Right forelimb (tissue), 1 donor: ENCODE measurements at regions not wholly inside any gene's neighbourhood (a gene's known extent, or its start where the extent isn't known, plus 50 kb on each side); places are given as distances from the start of the nearest gene placed in this dataset.
"Not testable (repeated sequence)": the region's sequence is repeated elsewhere in the genome, so short reads cannot be mapped to it uniquely, and the experiment has no call there.

Source experiments
- DNase-seq: peaks from one replicate; pipeline ENCODE4 v3.0.0-alpha.2; 2018

- no peak for DNase-seq
Measured at GRCh38 chr2:183536714-183537113, 412.5 kb downstream of the NUP35 start.

DNA sequence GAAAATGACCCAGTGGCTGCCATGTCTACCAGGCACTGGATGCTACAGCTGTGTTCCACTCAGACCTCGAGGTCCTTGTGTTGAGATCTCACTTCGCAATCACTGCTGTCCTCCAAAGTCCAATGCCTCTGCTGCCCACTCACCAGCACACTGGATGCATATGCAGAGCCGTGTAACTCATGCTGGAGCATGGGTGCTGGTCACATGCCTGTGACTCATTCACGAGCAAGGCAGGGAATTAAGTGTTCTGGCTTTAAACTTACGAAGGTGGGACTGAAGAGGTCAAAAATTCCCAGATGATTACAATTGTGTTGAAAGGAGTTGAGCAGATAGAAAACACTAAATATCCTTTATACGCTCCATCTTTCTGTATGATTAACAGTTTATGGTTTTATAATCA lies 417.5 kb downstream of the NUP35 start:
- no peak for DNase-seq

- no peak for DNase-seq
Measured at GRCh38 chr2:183542606-183543005, 418.4 kb downstream of the NUP35 start.

GRCh38 chr2:183543222-183543621 lies 419.0 kb downstream of the NUP35 start:
- no peak for DNase-seq

DNA sequence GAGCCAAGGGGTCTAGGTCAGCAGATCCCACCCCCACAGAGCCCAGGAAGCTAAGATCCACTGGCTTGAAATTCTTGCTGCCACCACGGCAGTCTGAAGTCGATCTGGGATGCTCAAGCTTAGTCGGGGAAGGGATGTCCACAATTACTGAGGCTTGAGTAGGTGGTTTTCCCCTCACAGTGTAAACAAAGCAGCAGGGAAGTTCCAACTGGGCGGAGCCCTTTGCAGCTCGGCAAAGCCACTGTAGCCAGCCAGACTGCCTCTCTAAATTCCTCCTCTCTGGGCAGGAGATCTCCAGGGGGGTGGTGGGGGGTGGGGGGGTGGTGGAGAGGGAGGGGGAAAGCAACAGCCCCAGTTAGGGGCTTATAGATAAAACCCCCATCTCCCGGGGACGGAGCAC lies 419.5 kb downstream of the NUP35 start:
- no peak for DNase-seq

DNA sequence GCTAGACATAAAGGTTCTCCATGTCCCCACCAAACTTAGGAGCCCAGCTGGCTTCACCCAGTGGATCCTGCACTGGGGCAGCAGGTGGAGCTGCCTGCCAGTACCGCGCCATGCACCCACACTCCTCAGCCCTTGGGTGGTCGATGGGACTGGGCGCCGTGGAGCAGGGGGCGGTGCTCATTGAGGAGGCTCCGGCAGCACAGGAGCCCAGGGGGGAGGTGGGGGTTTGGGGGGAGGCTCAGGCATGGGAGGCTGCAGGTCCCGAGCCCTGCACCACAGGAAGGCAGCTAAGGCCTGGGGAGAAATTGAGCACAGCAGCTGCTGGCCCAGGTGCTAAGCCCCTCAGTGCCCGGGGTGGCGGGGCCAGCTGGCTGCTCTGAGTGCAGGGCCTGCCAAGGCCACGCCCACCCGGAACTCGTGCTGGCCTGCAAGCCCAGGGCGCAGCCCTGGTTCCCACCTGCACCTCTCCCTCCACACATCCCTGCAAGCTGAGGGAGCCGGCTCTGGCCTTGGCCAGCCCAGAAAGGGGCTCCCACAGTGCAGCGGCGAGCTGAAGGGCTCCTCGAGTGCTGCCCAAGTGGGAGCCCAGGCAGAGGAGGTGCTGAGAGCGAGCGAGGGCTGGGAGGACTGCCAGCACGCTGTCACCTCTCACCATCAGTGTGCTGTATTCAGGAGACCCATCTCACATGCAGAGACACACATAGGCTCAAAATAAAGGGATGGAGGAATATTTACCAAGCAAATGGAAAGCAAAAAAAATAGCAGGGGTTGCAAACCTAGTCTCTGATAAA lies 422.5 kb downstream of the NUP35 start:
- DNase-seq: not testable (repeated sequence)

DNA sequence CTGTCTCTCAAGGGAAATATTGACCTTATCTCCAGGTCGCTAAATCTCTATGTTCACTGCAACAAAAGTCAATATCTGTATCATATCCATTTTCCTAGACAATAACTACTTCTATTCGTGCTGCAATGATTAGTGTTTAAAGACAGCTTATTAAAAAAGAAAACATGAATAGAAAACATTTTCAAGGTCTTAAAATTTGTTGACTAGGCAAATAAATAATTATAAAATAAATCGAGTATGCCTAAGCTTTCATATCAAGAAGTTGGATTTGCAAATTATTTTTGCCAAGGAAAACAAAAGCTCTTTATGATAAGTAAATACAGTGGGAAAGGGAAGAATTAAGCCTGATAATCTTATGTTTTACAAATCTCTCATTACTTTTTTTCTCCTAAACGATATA lies 428.5 kb downstream of the NUP35 start:
- no peak for DNase-seq

GRCh38 chr2:183564726-183565125 lies 440.5 kb downstream of the NUP35 start:
- DNase-seq: no peak

- no peak for DNase-seq
Measured at GRCh38 chr2:183575481-183575880, 451.2 kb downstream of the NUP35 start.

DNA sequence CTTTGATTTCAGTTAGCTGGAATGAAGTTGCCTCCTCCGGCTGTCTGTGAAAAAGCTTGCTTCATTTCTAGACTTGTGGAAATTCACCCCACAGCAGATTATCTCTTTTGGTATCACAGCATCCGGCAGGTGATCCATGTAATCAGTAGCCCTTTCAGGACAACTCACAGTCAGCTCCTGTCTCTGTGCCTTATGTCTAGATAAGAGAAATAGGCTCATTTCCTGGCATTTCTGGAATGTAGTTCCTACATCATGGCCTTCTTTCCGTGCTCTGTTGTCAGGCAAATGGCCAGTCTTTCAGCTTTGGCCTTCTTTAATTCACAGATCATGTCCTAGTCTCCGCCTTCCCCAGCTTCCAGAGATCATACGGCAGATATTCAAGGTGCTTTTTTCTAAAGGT lies 455.4 kb downstream of the NUP35 start:
- no peak for DNase-seq

GRCh38 chr2:183592271-183592670 lies 468.0 kb downstream of the NUP35 start:
- DNase-seq: no peak

DNA sequence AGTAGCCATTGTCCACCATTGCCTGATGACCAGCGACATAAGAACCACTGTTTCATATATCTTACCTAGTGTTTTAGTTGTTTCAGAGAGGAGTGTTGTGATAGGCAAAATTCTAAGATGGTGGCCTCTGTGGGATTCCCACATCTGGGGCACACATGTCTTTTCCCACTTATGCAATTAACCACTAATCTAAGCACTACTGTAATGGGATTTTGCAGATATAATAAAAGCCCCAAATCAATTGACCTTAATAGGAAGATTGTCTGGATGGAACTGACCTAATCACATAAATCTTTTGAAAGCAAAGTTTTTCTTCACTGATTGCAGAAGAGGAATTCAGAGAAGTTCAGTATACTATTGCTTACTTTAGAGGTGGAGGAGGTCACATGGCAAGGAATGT lies 469.9 kb downstream of the NUP35 start:
- no peak for DNase-seq

DNA sequence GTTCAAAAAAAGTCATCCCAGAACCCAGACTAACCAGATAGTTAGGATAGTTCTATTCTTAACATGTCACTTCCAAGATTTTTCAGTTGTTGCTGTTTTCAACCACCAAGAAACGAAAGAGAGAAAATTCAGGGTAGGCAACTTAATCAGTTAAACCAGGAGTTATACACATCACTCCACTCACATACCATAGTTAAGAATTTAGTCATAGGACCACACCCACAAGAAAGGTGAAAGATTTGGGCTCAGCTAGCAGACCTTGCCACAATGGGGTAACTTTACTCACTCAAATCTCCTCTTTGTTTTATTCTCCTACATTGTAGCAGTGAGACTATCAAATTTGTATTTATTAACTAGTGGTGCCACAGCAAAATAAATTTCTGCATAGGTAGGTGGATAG lies 473.6 kb downstream of the NUP35 start:
- DNase-seq: no peak

- no peak for DNase-seq
Measured at GRCh38 chr2:183604065-183604464, 479.8 kb downstream of the NUP35 start.

DNA sequence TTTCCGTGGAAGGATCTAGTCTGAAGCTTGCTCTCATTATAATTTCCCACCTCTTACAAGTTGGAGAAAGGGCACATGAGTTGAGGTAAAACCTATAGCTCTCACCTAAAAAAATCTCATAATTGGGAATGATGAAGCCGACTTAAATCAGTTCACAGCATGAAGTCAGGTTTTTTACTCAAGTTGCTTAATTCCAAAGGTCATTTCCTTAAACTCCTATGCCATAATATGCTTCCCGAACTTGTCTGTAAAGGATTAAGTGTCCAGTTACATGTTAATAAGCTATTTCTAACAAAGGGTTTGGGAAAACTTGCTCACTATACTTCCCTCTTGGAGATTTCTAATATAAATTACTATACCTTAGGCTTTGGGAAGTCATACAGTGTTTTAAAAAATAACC lies 481.2 kb downstream of the NUP35 start:
- DNase-seq: no peak

- no peak for DNase-seq
Measured at GRCh38 chr2:183606022-183606717, 481.9 kb downstream of the NUP35 start.

GRCh38 chr2:183606718-183607085 lies 482.5 kb downstream of the NUP35 start:
- no peak for DNase-seq

DNA sequence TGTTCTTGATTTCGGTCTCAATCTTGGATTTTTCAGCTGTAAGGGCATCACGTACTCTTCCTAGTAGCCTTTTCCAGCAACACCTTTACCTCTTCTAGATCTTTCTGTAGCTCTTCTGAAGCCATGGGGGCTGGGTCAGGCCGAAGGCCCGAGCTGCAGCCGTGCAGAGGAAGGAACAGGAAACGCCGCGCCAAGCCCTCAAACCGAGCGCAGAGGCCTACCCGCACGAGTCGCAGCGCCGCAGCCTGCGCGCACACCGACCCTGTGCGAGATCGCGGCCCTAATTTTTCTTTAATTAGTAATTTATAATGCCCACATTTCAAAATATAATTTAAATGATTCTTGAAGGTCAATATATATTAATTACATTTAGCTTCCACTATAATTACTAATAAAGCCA lies 483.8 kb downstream of the NUP35 start:
- no peak for DNase-seq

DNA sequence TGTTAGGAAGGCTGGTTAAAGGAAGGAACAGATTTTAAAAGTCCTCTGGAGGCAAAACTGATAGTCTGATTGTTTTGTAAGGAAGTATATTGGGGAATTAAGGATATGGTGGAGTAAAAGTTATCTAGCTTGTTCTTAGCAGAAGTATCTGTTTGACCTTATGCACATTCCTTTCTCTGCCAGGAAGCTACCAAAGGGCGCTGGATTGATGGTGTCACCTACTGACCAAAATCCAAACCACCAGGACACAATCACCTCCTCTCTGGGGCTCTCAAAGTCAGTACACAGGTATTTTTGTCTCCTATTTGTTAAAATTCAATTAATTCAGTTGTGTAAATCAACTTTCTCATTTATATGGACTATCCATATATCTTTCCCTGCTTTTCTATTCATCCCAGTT lies 484.5 kb downstream of the NUP35 start:
- DNase-seq: no peak

DNA sequence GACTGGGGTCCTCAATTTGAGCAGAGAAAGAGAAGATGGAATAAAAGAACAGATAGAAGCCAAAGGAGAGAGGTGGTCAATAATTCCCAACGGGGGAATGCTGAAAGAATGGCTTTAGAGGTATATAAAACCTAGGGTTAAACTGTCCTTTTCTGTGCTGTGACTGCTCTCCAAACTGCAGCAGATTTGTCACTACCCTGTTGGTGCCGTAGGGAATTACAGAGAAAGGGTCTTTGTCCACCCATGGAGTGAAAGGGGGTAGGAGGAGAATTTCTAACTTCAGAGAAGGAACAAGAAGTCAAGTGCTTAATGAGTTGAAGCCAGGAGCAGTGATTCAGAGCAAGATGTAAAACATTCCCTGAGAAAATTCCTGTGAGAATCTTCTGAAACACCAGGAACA lies 486.5 kb downstream of the NUP35 start:
- no peak for DNase-seq

GRCh38 chr2:183614799-183615435 lies 490.7 kb downstream of the NUP35 start:
- DNase-seq: peak; percentile 50

DNA sequence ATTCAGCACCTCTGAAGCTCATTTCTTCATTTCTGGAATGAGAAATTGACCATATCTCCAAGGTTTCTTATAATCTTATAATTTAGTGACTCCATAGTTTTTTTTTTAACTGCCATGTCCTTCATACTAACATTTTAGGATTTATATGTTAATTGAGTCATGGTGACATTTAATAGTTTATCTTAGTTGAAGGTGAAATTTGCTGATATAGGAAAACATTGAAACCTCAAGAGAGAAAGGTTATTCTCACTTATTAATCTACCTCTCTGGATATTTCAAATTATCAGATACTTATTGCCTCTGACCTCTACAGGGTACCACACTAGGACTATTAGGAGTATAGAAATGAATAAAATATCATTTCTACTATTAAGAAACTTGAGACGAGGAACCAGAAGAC lies 499.0 kb downstream of the NUP35 start:
- no peak for DNase-seq

- DNase-seq: no peak
Measured at GRCh38 chr2:183630964-183631363, 506.7 kb downstream of the NUP35 start.

GRCh38 chr2:183656121-183656520 lies 531.9 kb downstream of the NUP35 start:
- DNase-seq: no peak
